B cell (primary cell): ENCODE measurements at regions not wholly inside any gene's neighbourhood (a gene's known extent, or its start where the extent isn't known, plus 50 kb on each side); places are given as distances from the start of the nearest gene placed in this dataset.

Source experiments
- ATAC-seq: fragments of 200-7000 bp; cut with Tn5 transposase; one replicate; pipeline ENCODE4 v1.10.0; 2021; ENCODE audit warnings: low read depth, mild to moderate bottlenecking, moderate number of reproducible peaks, moderate library complexity
- CTCF ChIA-PET: fragments of 350-600 bp; sonication (Branson Sonifier 250); formaldehyde crosslinking; loops from one replicate; lab custom pipeline; 2021; ENCODE audit warnings: antibody characterized with exemption, inconsistent platforms; lab: Charles Lee
- POLR2A ChIA-PET: fragments of 350-600 bp; sonication (Branson Sonifier 250); formaldehyde crosslinking; loops from one replicate; lab custom pipeline; 2021; ENCODE audit warnings: antibody characterized with exemption; lab: Charles Lee
- DNase-seq: peaks from one replicate; pipeline ENCODE4 v3.0.0; 2013
- H2AFZ ChIP-seq: 2 replicates; pipeline ENCODE4 v1.6.1; 2012; ENCODE audit warnings: mild to moderate bottlenecking, low read depth, low read length; ENCODE audit not compliant: insufficient read depth, poor library complexity, severe bottlenecking
- H3K27ac ChIP-seq, 2 donors: 1 replicate in 1 of 2; 2 replicates in 1 of 2; pipeline ENCODE4 v1.5.1; 2012 to 2013; ENCODE audit warnings: low read length in 2 of 2, mild to moderate bottlenecking in 2 of 2, moderate library complexity in 1 of 2
- H3K27me3 ChIP-seq, 4 experiments: fragments of 200-600 bp in 1 of 4; sonication (generic) in 1 of 4; replicated peaks in 1 of 4; 1 replicate in 2 of 4; 2 replicates in 2 of 4; pipeline versions ENCODE4 v1.6.1 to v1.7.0; 2013 to 2016; ENCODE audit warnings: low read length in 3 of 4, mild to moderate bottlenecking in 2 of 4, mixed read lengths in 1 of 4, moderate library complexity in 1 of 4; ENCODE audit not compliant: insufficient read depth in 4 of 4, control insufficient read depth in 3 of 4; ENCODE audit errors: control extremely low read depth in 1 of 4
- H3K36me3 ChIP-seq, 2 experiments: replicated peaks in 1 of 2; 1 replicate in 1 of 2; 2 replicates in 1 of 2; pipeline versions ENCODE4 v1.6.1 to v1.7.1; 2013; ENCODE audit warnings: low read length in 1 of 2; ENCODE audit not compliant: insufficient read depth in 2 of 2, control insufficient read depth in 1 of 2; ENCODE audit errors: control extremely low read depth in 1 of 2, extremely low read depth in 1 of 2
- H3K4me1 ChIP-seq, 2 donors: fragments of 200-600 bp in 1 of 2; sonication (generic) in 1 of 2; 1 replicate in 1 of 2; 2 replicates in 1 of 2; pipeline versions ENCODE4 v1.5.1 to v1.6.1; 2013 to 2017; ENCODE audit warnings: low read length in 2 of 2; ENCODE audit not compliant: control insufficient read depth in 2 of 2, insufficient read depth in 2 of 2
- H3K4me2 ChIP-seq: replicated peaks from 2 replicates; pipeline ENCODE3; 2012; ENCODE audit warnings: mild to moderate bottlenecking, low read depth, low read length; ENCODE audit not compliant: poor library complexity, severe bottlenecking
- H3K4me3 ChIP-seq, 5 experiments: fragments of 200-600 bp in 1 of 5; sonication (generic) in 1 of 5; 1 replicate in 3 of 5; 2 replicates in 2 of 5; pipeline versions ENCODE4 v1.5.1 to v1.7.0; 2011 to 2016; ENCODE audit warnings: low read length in 4 of 5, mild to moderate bottlenecking in 4 of 5, low read depth in 2 of 5, control low read depth in 1 of 5, moderate library complexity in 1 of 5; ENCODE audit not compliant: insufficient read depth in 1 of 5; ENCODE audit errors: control extremely low read depth in 1 of 5, extremely low read depth in 1 of 5
- H3K79me2 ChIP-seq: fragments of 200-600 bp; sonication (generic); one replicate; pipeline ENCODE4 v1.6.0; 2016; ENCODE audit warnings: low read length; ENCODE audit not compliant: control insufficient read depth, insufficient read depth
- H3K9ac ChIP-seq: fragments of 200-600 bp; sonication (generic); 2 replicates; pipeline ENCODE4 v1.6.1; 2017; ENCODE audit warnings: mild to moderate bottlenecking, low read length, moderate library complexity
- H3K9me3 ChIP-seq, 3 donors: one replicate each; pipeline versions ENCODE4 v1.6.1 to v1.7.1; 2013; ENCODE audit warnings: low read length in 2 of 3; ENCODE audit not compliant: control insufficient read depth in 2 of 3, insufficient read depth in 1 of 3; ENCODE audit errors: control extremely low read depth in 1 of 3
- H4K20me1 ChIP-seq: 2 replicates; pipeline ENCODE4 v1.6.0; 2012; ENCODE audit warnings: mild to moderate bottlenecking, low read length; ENCODE audit not compliant: insufficient read depth, control insufficient read depth, poor library complexity, severe bottlenecking
- H3K27ac Mint-ChIP-seq: one replicate; pipeline ENCODE4 v1.8.0; 2021; ENCODE audit warnings: mixed read lengths
- H3K27me3 Mint-ChIP-seq: one replicate; pipeline ENCODE4 v1.8.0; 2021; ENCODE audit warnings: mixed read lengths
- H3K4me1 Mint-ChIP-seq: one replicate; pipeline ENCODE4 v1.8.0; 2021; ENCODE audit warnings: mixed read lengths
- H3K4me3 Mint-ChIP-seq: one replicate; pipeline ENCODE4 v1.8.0; 2021; ENCODE audit warnings: mixed read lengths
- H3K9me3 Mint-ChIP-seq: one replicate; pipeline ENCODE4 v1.8.0; 2022; ENCODE audit warnings: mixed read lengths; ENCODE audit not compliant: insufficient read depth
- CTCF ChIP-seq: fragments of 200-600 bp; IDR thresholded peaks from one replicate; pipeline ENCODE4 v1.8.0; 2022; ENCODE audit warnings: antibody characterized with exemption, mild to moderate bottlenecking
- EZH2 ChIP-seq: IDR thresholded peaks from 2 replicates; pipeline ENCODE4 v1.6.1; 2012; ENCODE audit warnings: borderline replicate concordance, low read depth, mild to moderate bottlenecking, moderate library complexity, low read length; ENCODE audit not compliant: insufficient read depth, poor library complexity, severe bottlenecking
- WGBS: methylation state at CpG from one replicate; pipeline ENCODE4 v1.1.5; 2013; ENCODE audit warnings: missing lambda C conversion rate; ENCODE audit not compliant: insufficient coverage; 5-methylcytosine and 5-hydroxymethylcytosine counted together
- intact Hi-C: fragments of 100-400 bp; cut with micrococcal nuclease; formaldehyde crosslinking; loops from one replicate; pipeline ENCODE4 v1.10.0; 2022

DNA sequence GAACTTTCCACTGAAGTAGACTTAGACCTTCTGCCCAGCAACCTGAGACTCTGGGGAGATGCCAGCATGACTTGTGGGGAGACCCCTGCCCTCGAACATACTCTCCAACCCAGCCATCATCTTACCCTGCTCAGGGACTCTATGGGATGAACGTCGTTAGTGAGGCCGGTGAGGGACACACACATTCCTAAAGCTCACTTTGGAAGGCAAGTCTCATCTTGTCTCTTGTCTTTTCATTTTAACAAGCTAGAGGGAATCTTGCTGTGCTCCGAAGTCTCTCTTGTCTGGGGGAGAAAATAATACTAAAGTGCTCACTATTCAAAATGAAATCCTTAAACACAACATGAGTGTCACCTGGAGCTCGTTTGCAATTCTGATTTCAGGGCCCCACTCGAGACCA, 239.5 kb upstream of the HES1 start:
- Mint-ChIP-seq H3K4me3 (no peak overlapping the region), H3K27ac (no peak overlapping the region), H3K9me3 (no peaks in the 10 kb centered on the region), H3K27me3 (peaks cover 9% of the 10 kb centered on the region), H3K4me1 (peaks cover 16% of the 10 kb centered on the region)
- Histone ChIP-seq H3K27me3 (peaks cover 0 to 6% (median 0%) of the 10 kb centered on the region in 4 experiments), H4K20me1 (no peaks in the 10 kb centered on the region), H3K9me3 (peaks cover 0 to 5% (median 3%) of the 10 kb centered on the region in 3 donors), H3K4me3 (no peak overlapping the region), H3K79me2 (no peaks in the 10 kb centered on the region), H3K4me2 (no peak overlapping the region), H3K4me1 (peaks cover 4 to 5% of the 10 kb centered on the region in 2 donors), H3K27ac (no peak overlapping the region), H3K36me3 (no peaks in the 10 kb centered on the region), H3K9ac (no peak overlapping the region), H2AFZ (no peak overlapping the region)
- POLR2A ChIA-PET = no interaction called here
- CTCF ChIA-PET = interaction anchor here (1.3 kb wide), 1 partner anchor 447 kb away, joined by 3 read pairs; no protein-coding TSS in a partner anchor
- TF ChIP-seq CTCF = no peak
- no peak for TF ChIP-seq EZH2
- intact Hi-C loops = no loop called here
- WGBS = 85% methylated on average over 5 of the region's 7 CpGs
- DNase-seq (no peak), ATAC-seq (no peak)

DNA sequence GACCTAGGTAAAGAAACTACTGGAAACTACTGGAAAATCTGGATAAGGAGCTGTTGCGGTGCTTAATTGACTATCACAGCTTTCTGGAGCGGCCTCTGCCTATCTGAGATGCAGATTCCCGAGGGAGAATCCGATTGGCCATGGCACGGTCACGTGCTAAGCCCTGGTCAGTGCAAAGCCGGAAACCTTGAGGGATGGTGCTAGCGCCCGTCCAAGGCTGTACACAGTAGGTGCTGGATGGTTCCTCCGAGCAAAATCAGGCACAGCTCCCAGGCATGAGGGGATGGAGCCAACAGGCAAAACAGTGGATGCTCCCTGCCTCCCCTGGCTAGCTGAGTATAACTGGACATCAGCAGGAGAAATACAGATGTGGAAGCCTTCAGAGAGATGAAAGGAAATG, 238.7 kb upstream of the HES1 start:
- ChIA-PET POLR2A (interaction anchor here (0.6 kb wide), 1 partner anchor 101 kb away, joined by 4 read pairs; no protein-coding TSS in a partner anchor), CTCF (interaction anchor here (1.3 kb wide), 1 partner anchor 446 kb away, joined by 3 read pairs; no protein-coding TSS in a partner anchor)
- no peaks in the 10 kb centered on the region for H4K20me1 ChIP-seq
- H3K9me3 ChIP-seq = peaks cover 0 to 5% (median 3%) of the 10 kb centered on the region in 3 donors
- H3K27me3 ChIP-seq = peaks cover 0 to 6% (median 2%) of the 10 kb centered on the region in 4 experiments
- no peak overlapping the region for H3K27ac ChIP-seq
- DNase-seq (no peak), ATAC-seq (no peak)
- no peak overlapping the region for H3K27ac Mint-ChIP-seq
- no peak overlapping the region for H3K9ac ChIP-seq
- no peak overlapping the region for H3K4me2 ChIP-seq
- no peaks in the 10 kb centered on the region for H3K79me2 ChIP-seq
- no peak overlapping the region for H2AFZ ChIP-seq
- H3K4me1 Mint-ChIP-seq = peaks cover 16% of the 10 kb centered on the region
- H3K4me3 Mint-ChIP-seq = no peak overlapping the region
- no peaks in the 10 kb centered on the region for H3K9me3 Mint-ChIP-seq
- WGBS = 95% methylated on average over 10 of the region's 10 CpGs
- TF ChIP-seq EZH2 (no peak), CTCF (no peak)
- no peak overlapping the region for H3K4me3 ChIP-seq
- peaks cover 10% of the 10 kb centered on the region for H3K27me3 Mint-ChIP-seq
- intact Hi-C loops = no loop called here
- H3K4me1 ChIP-seq = peaks cover 4 to 5% of the 10 kb centered on the region in 2 donors
- no peaks in the 10 kb centered on the region for H3K36me3 ChIP-seq
